Activated T-helper 2 cell treated with anti-CD3 and anti-CD28 coated beads, Interferon-gamma antibody, Interleukin-2, Interleukin-4, amounts not matched to agents 10 μg/mL and 5 μg/mL and 100 μg/mL, durations not matched to agents 14 hours and 24 hours and 36 hours (primary cell): ENCODE measurements at regions not wholly inside any gene's neighbourhood (a gene's known extent, or its start where the extent isn't known, plus 50 kb on each side); places are given as distances from the start of the nearest gene placed in this dataset.
"Not testable (repeated sequence)": the region's sequence is repeated elsewhere in the genome, so short reads cannot be mapped to it uniquely, and the experiment has no call there.

Experiments
- DNase-seq: peaks from one replicate; pipeline ENCODE4 v3.0.0; 2021; ENCODE audit warnings: low spot score
- H3K27ac Mint-ChIP-seq: one replicate; pipeline ENCODE4 v1.8.0; 2021; ENCODE audit warnings: mixed read lengths
- H3K27me3 Mint-ChIP-seq: one replicate; pipeline ENCODE4 v1.8.0; 2021; ENCODE audit warnings: low read depth, mixed read lengths
- H3K36me3 Mint-ChIP-seq: one replicate; pipeline ENCODE4 v1.8.0; 2021; ENCODE audit warnings: low read depth, mixed read lengths
- H3K4me1 Mint-ChIP-seq: one replicate; pipeline ENCODE4 v1.8.0; 2021; ENCODE audit warnings: low read depth, mixed read lengths
- H3K4me3 Mint-ChIP-seq: one replicate; pipeline ENCODE4 v1.8.0; 2021; ENCODE audit warnings: low read depth, mild to moderate bottlenecking, moderate library complexity, mixed read lengths
- H3K9me3 Mint-ChIP-seq: one replicate; pipeline ENCODE4 v1.8.0; 2021; ENCODE audit warnings: mixed read lengths
- intact Hi-C: fragments of 100-400 bp; cut with micrococcal nuclease; formaldehyde crosslinking; loops from one replicate; pipeline ENCODE4 v1.15.1; 2023

DNA sequence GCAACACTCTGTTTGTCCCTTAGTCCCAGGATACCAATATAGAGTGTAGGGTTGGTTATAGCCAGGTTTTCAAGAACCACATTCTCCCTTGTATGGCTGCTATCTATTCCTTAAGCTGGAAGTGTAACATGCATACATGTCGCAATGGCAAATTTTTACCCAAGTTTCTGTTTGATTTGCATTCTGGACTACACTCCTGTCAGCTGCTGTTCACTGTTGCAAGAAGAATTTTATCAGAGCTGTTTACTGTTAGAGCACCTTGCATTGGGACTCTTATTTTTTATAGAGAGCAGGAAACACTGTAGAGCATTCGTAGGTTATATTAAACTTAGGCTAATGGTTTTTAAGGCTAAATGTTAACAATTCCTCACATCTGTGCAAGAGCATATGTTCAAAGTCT lies 376.0 kb upstream of the LRFN5 start:
- Mint-ChIP-seq H3K4me3 (no peak overlapping the region), H3K9me3 (peaks cover 31% of the 10 kb centered on the region), H3K36me3 (no peaks in the 10 kb centered on the region), H3K27me3 (no peaks in the 10 kb centered on the region), H3K27ac (no peak overlapping the region), H3K4me1 (no peaks in the 10 kb centered on the region)
- no peak for DNase-seq
- intact Hi-C loops: no loop called here

- no peak for DNase-seq
- intact Hi-C loops: no loop called here
- Mint-ChIP-seq H3K9me3 (peaks cover 25% of the 10 kb centered on the region), H3K4me1 (no peaks in the 10 kb centered on the region), H3K27ac (no peak overlapping the region), H3K36me3 (no peaks in the 10 kb centered on the region), H3K27me3 (no peaks in the 10 kb centered on the region), H3K4me3 (no peak overlapping the region)
Observed at GRCh38 chr14:41229824-41230223, 376.9 kb upstream of the LRFN5 start.

- no peak for DNase-seq
- Mint-ChIP-seq H3K9me3 (peaks cover 21% of the 10 kb centered on the region), H3K4me3 (no peak overlapping the region), H3K27ac (no peak overlapping the region), H3K27me3 (no peaks in the 10 kb centered on the region), H3K4me1 (no peaks in the 10 kb centered on the region), H3K36me3 (no peaks in the 10 kb centered on the region)
- intact Hi-C loops: no loop called here
Observed at GRCh38 chr14:41225433-41225832, 381.2 kb upstream of the LRFN5 start.

DNA sequence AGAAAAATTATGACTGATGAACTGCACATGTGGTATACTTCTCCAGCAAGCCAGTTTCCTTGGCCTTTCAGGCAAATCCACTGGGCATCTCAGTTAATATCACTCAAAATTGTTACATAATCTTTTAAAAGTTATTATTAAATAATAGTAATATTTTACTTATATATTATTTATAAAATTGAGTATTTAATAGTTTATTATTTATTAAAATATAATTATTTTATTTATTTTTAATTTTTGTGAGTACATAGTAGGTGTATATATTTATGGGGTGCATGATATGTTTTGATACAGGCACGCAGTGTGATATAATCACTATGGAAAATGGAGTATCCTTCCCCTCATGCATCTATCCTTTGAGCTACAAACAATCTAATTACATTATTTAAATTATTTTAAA lies 384.1 kb upstream of the LRFN5 start:
- Mint-ChIP-seq H3K4me1 (no peaks in the 10 kb centered on the region), H3K9me3 (peaks cover 35% of the 10 kb centered on the region), H3K36me3 (no peaks in the 10 kb centered on the region), H3K27me3 (no peaks in the 10 kb centered on the region), H3K27ac (no peak overlapping the region), H3K4me3 (no peak overlapping the region)
- intact Hi-C loops: no loop called here
- no peak for DNase-seq

DNA sequence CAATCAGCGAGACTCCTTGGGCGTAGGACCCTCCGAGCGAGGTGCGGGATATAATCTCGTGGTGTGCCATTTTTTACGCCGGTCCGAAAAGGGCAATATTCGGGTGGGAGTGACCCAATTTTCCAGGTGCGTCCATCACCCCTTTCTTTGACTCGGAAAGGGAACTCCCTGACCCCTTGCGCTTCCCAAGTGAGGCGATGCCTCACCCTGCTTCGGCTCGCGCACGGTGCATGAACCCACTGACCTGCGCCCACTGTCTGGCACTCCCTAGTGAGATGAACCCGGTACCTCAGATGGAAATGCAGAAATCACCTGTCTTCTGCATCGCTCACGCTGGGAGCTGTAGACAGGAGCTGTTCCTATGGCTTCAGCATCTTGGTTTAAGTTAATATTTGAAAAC lies 391.7 kb upstream of the LRFN5 start:
- H3K27ac Mint-ChIP-seq, H3K27me3 Mint-ChIP-seq, intact Hi-C loops, H3K4me1 Mint-ChIP-seq, H3K4me3 Mint-ChIP-seq, DNase-seq, H3K36me3 Mint-ChIP-seq: not testable (repeated sequence)
- H3K9me3 Mint-ChIP-seq: peaks cover 22% of the 10 kb centered on the region

GRCh38 chr14:41201696-41202095 lies 405.0 kb upstream of the LRFN5 start:
- H3K27me3 Mint-ChIP-seq: no peaks in the 10 kb centered on the region

DNA sequence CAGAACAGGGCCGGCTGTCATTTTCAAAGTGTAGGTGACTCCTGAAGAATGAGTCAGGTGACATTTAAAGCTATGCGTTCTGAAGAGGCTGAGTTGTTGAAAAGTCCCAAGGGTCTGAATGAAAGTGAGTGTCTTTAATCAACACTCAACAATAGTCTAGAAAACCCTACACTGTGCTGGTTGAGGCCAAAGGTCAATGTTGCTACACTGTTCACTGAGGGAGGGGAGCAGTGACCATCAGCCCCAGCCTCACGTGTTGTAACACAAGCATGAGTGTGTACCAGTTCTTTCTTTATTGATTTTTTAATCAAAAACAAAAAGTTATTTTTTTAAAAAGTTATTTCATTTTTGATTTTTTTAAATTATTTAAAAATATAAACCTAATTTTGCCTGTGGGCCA lies 418.8 kb upstream of the LRFN5 start:
- Mint-ChIP-seq H3K36me3 (no peaks in the 10 kb centered on the region), H3K27ac (no peak overlapping the region), H3K4me1 (no peaks in the 10 kb centered on the region), H3K4me3 (no peak overlapping the region), H3K9me3 (peaks cover 40% of the 10 kb centered on the region), H3K27me3 (no peaks in the 10 kb centered on the region)
- no peak for DNase-seq
- intact Hi-C loops: no loop called here

More at GRCh38 chr14:41201696-41202095, 405.0 kb upstream of the LRFN5 start:
- no peaks in the 10 kb centered on the region for H3K36me3 Mint-ChIP-seq
- no peaks in the 10 kb centered on the region for H3K4me1 Mint-ChIP-seq
- H3K4me3 Mint-ChIP-seq: no peak overlapping the region
- peaks cover 7% of the 10 kb centered on the region for H3K9me3 Mint-ChIP-seq
- DNase-seq: no peak
- intact Hi-C loops: no loop called here
- no peak overlapping the region for H3K27ac Mint-ChIP-seq

DNA sequence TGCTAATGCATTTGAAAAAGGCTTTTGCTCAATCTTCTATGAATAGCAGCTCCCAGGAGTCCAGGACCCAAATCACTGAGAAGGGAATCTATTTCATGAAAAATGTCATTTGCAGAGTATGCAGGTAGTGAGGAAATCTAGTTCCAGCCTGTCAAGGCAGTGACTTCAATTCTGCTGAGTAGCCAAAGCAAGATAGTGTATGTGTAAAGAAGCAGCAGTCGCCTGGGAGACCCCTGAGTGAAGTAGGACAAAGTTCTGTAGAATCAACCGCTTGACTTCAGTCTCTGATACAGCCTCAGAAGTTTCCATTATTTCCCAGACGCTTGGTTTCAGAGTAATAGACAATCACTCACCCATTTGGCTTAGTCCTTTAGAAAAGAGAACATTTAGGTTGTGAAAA lies 435.6 kb upstream of the LRFN5 start:
- no peaks in the 10 kb centered on the region for H3K4me1 Mint-ChIP-seq
- DNase-seq: no peak
- intact Hi-C loops: no loop called here
- no peak overlapping the region for H3K4me3 Mint-ChIP-seq
- H3K36me3 Mint-ChIP-seq: no peaks in the 10 kb centered on the region
- H3K27me3 Mint-ChIP-seq: no peaks in the 10 kb centered on the region
- peaks cover 34% of the 10 kb centered on the region for H3K9me3 Mint-ChIP-seq
- no peak overlapping the region for H3K27ac Mint-ChIP-seq

GRCh38 chr14:41167040-41167439 lies 439.6 kb upstream of the LRFN5 start:
- DNase-seq: no peak
- Mint-ChIP-seq H3K27me3 (no peaks in the 10 kb centered on the region), H3K4me1 (no peaks in the 10 kb centered on the region), H3K27ac (no peak overlapping the region), H3K4me3 (no peak overlapping the region), H3K9me3 (peaks cover 16% of the 10 kb centered on the region), H3K36me3 (no peaks in the 10 kb centered on the region)
- intact Hi-C loops: no loop called here

- H3K36me3 Mint-ChIP-seq: no peaks in the 10 kb centered on the region
Observed at GRCh38 chr14:41154143-41154807, 452.4 kb upstream of the LRFN5 start.

DNA sequence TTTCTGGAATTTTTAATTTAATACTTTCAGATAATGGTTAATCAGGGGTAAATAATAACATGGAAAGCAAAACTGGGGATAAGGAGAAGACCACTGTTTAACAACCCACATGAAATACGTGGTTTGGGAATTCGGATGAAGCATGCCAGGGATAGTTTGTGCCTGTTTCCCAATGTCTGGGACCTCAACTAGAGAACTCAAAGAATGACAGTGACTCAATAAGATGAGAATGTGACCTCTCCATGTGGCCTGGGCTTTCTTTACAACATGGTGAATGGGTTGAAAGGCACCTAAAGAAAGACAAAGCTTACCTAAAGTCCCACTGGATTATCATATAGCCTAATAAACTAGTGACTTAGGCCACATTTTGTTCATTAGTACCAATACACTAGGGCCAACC lies 460.3 kb upstream of the LRFN5 start:
- H3K4me1 Mint-ChIP-seq: no peaks in the 10 kb centered on the region
- intact Hi-C loops: no loop called here
- H3K9me3 Mint-ChIP-seq: peaks cover 21% of the 10 kb centered on the region
- H3K36me3 Mint-ChIP-seq: no peaks in the 10 kb centered on the region
- DNase-seq: no peak
- no peak overlapping the region for H3K4me3 Mint-ChIP-seq
- no peak overlapping the region for H3K27ac Mint-ChIP-seq
- H3K27me3 Mint-ChIP-seq: no peaks in the 10 kb centered on the region

More at GRCh38 chr14:41154143-41154807, 452.4 kb upstream of the LRFN5 start:
- DNase-seq: no peak
- intact Hi-C loops: no loop called here
- H3K27me3 Mint-ChIP-seq: no peaks in the 10 kb centered on the region
- no peak overlapping the region for H3K4me3 Mint-ChIP-seq
- H3K27ac Mint-ChIP-seq: no peak overlapping the region
- no peaks in the 10 kb centered on the region for H3K4me1 Mint-ChIP-seq
- peaks cover 28% of the 10 kb centered on the region for H3K9me3 Mint-ChIP-seq

- Mint-ChIP-seq H3K36me3 (no peaks in the 10 kb centered on the region), H3K27ac (no peak overlapping the region), H3K9me3 (peaks cover 13% of the 10 kb centered on the region), H3K4me1 (no peaks in the 10 kb centered on the region), H3K4me3 (no peak overlapping the region), H3K27me3 (no peaks in the 10 kb centered on the region)
- intact Hi-C loops: no loop called here
- DNase-seq: no peak
Observed at GRCh38 chr14:41144370-41144769, 462.3 kb upstream of the LRFN5 start.

DNA sequence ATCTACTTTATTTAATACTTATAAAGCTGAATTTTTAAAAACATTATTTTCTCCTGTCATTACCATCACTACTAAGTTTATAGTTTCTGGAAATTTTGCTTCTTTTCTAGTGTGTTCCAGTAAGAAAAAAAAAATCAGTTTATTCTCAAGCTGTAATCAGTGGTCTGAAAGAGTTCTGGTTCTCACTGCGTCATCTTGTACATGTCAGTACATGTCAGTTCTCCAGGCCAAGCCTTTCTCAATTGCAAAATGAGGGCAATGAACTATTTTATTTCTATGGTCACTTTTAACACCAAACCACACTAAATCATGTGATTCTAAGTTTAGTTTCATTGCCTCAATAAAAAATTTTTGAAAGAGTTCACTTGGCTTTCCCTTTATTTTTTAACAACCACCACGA lies 468.9 kb upstream of the LRFN5 start:
- intact Hi-C loops: no loop called here
- Mint-ChIP-seq H3K4me3 (no peak overlapping the region), H3K27me3 (no peaks in the 10 kb centered on the region), H3K4me1 (no peaks in the 10 kb centered on the region), H3K27ac (no peak overlapping the region), H3K36me3 (no peaks in the 10 kb centered on the region), H3K9me3 (peaks cover 4% of the 10 kb centered on the region)
- no peak for DNase-seq

GRCh38 chr14:41130274-41130673 lies 476.4 kb upstream of the LRFN5 start:
- no peak for DNase-seq
- Mint-ChIP-seq H3K27me3 (no peaks in the 10 kb centered on the region), H3K9me3 (peaks cover 8% of the 10 kb centered on the region), H3K4me3 (no peak overlapping the region), H3K36me3 (no peaks in the 10 kb centered on the region), H3K27ac (no peak overlapping the region), H3K4me1 (no peaks in the 10 kb centered on the region)
- intact Hi-C loops: no loop called here
